Keratinocyte (primary cell): ENCODE measurements at regions not wholly inside any gene's neighbourhood (a gene's known extent, or its start where the extent isn't known, plus 50 kb on each side); places are given as distances from the start of the nearest gene placed in this dataset.

ENCODE experiments used
- DNase-seq: peaks from one replicate; pipeline ENCODE4 v3.0.0-alpha.2; 2011; ENCODE audit warnings: low read depth, missing footprints, low spot score
- FAIRE-seq: peaks from 2 replicates; lab custom pipeline; 2011; peaks lifted over from hg19 to GRCh38; lab: Jason Lieb, UNC
- H2AFZ ChIP-seq: 2 replicates; pipeline ENCODE4 v1.6.0; 2012; ENCODE audit warnings: low read length, control low read depth, inconsistent platforms; ENCODE audit not compliant: control insufficient read depth
- H3K27ac ChIP-seq: 2 replicates; pipeline ENCODE4 v1.5.1; 2011; ENCODE audit warnings: low read length; ENCODE audit not compliant: control insufficient read depth, insufficient read depth
- H3K27me3 ChIP-seq: 3 replicates; pipeline ENCODE4 v1.6.0; 2011; ENCODE audit warnings: low read length; ENCODE audit not compliant: control insufficient read depth, insufficient read depth; ENCODE audit errors: extremely low read depth
- H3K36me3 ChIP-seq, 2 experiments: 2 replicates in 1 of 2; 3 replicates in 1 of 2; pipeline ENCODE4 v1.5.1; 2011; ENCODE audit warnings: low read length in 2 of 2, mild to moderate bottlenecking in 1 of 2; ENCODE audit not compliant: control insufficient read depth in 2 of 2, insufficient read depth in 2 of 2; ENCODE audit errors: extremely low read depth in 1 of 2
- H3K4me1 ChIP-seq: 3 replicates; pipeline ENCODE4 v1.5.1; 2011; ENCODE audit warnings: low read length; ENCODE audit not compliant: control insufficient read depth, insufficient read depth; ENCODE audit errors: extremely low read depth
- H3K4me2 ChIP-seq: 3 replicates; pipeline ENCODE4 v1.6.0; 2011; ENCODE audit warnings: low read depth, low read length; ENCODE audit not compliant: control insufficient read depth, insufficient read depth; ENCODE audit errors: extremely low read depth
- H3K4me3 ChIP-seq, 3 experiments: fragments of 200-600 bp in 1 of 3; sonication (generic) in 1 of 3; 2 replicates in 2 of 3; 3 replicates in 1 of 3; pipeline ENCODE4 v1.5.1; 2011 to 2016; ENCODE audit warnings: low read length in 3 of 3, mild to moderate bottlenecking in 3 of 3, control low read depth in 2 of 3, inconsistent platforms in 1 of 3, low read depth in 1 of 3, mixed read lengths in 1 of 3, mixed run types in 1 of 3, moderate library complexity in 1 of 3; ENCODE audit not compliant: control insufficient read depth in 2 of 3, insufficient read depth in 2 of 3; ENCODE audit errors: extremely low read depth in 1 of 3
- H3K79me2 ChIP-seq: 2 replicates; pipeline ENCODE4 v1.6.0; 2012; ENCODE audit warnings: low read length; ENCODE audit not compliant: control insufficient read depth, insufficient read depth
- H3K9ac ChIP-seq: 3 replicates; pipeline ENCODE4 v1.6.0; 2011; ENCODE audit warnings: low read length; ENCODE audit not compliant: control insufficient read depth, insufficient read depth; ENCODE audit errors: extremely low read depth
- H3K9me1 ChIP-seq: 3 replicates; pipeline ENCODE4 v1.6.0; 2011; ENCODE audit warnings: low read length; ENCODE audit not compliant: control insufficient read depth, insufficient read depth; ENCODE audit errors: extremely low read depth
- H3K9me3 ChIP-seq: 2 replicates; pipeline ENCODE4 v1.5.1; 2012; ENCODE audit warnings: low read depth, low read length; ENCODE audit not compliant: control insufficient read depth
- H4K20me1 ChIP-seq: 3 replicates; pipeline ENCODE4 v1.6.0; 2011; ENCODE audit warnings: low read length; ENCODE audit not compliant: control insufficient read depth, insufficient read depth; ENCODE audit errors: extremely low read depth
- EZH2 ChIP-seq: IDR thresholded peaks from one replicate; pipeline ENCODE4 v1.6.1; 2012; ENCODE audit warnings: inconsistent platforms, mild to moderate bottlenecking, low read length, moderate library complexity
- dilution Hi-C: fragments of 300-500 bp; cut with MboI; formaldehyde crosslinking; loops from one replicate; pipeline ENCODE4 v1.7.0; 2020; ENCODE audit warnings: low sequenced_read_pairs; ENCODE audit not compliant: extremely low pct_ligation_motif_present
- TF ChIP-seq, protein P1 (sequence below), 3 experiments: IDR thresholded peaks in 1 of 3; conservative IDR thresholded peaks in 1 of 3; optimal IDR thresholded peaks in 1 of 3; 2 replicates in 2 of 3; 3 replicates in 1 of 3; pipeline versions ENCODE3 to v1.5.1; 2011; ENCODE audit warnings: low read length in 3 of 3, mild to moderate bottlenecking in 3 of 3, moderate library complexity in 2 of 3, control low read depth in 1 of 3, inconsistent platforms in 1 of 3; ENCODE audit not compliant: insufficient read depth in 2 of 3; ENCODE audit errors: extremely low read depth in 1 of 3

DNA sequence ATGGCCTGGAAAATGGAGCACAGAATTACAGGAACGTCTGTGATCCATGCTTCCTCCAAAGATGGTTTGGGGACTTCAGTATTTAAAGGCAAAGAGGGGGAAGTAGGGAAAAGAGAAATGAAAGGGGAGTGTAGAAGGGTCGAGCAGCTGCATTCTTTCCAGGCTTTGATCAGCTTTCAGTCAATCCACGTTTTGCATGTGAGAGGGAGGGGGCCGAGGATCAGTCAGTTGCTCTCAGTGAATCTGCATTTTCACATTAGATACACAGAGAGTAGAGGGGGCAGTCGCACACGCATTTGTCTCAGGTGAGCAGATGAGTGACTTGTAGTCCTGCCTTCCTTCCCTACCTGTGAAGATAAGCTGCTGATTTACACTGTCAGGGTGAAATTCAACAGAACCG is 78.8 kb downstream of the FOXF2 start:
- Histone ChIP-seq H3K27me3 (no peaks in the 10 kb centered on the region), H4K20me1 (no peaks in the 10 kb centered on the region), H3K4me3 (no peak overlapping the region), H2AFZ (no peak overlapping the region), H3K4me1 (peaks cover 5% of the 10 kb centered on the region), H3K4me2 (no peak overlapping the region), H3K36me3 (no peaks in the 10 kb centered on the region), H3K27ac (no peak overlapping the region), H3K9ac (no peak overlapping the region), H3K9me1 (no peaks in the 10 kb centered on the region), H3K79me2 (no peaks in the 10 kb centered on the region), H3K9me3 (no peaks in the 10 kb centered on the region)
- DNase-seq (no peak), FAIRE-seq (no peak)
- dilution Hi-C loops, result no loop called here
- no peak for TF ChIP-seq EZH2
- TF ChIP-seq, protein P1, sequence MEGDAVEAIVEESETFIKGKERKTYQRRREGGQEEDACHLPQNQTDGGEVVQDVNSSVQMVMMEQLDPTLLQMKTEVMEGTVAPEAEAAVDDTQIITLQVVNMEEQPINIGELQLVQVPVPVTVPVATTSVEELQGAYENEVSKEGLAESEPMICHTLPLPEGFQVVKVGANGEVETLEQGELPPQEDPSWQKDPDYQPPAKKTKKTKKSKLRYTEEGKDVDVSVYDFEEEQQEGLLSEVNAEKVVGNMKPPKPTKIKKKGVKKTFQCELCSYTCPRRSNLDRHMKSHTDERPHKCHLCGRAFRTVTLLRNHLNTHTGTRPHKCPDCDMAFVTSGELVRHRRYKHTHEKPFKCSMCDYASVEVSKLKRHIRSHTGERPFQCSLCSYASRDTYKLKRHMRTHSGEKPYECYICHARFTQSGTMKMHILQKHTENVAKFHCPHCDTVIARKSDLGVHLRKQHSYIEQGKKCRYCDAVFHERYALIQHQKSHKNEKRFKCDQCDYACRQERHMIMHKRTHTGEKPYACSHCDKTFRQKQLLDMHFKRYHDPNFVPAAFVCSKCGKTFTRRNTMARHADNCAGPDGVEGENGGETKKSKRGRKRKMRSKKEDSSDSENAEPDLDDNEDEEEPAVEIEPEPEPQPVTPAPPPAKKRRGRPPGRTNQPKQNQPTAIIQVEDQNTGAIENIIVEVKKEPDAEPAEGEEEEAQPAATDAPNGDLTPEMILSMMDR (optimal IDR thresholded peaks at IDR 0.05 in 1 of 3, IDR thresholded peaks at IDR 0.05 in 1 of 3, conservative IDR thresholded peaks at IDR 0.05 in 1 of 3; ENCODE audit: extremely low read depth in 1 of 3, insufficient read depth in 2 of 3, low read length in 3 of 3), result no peak

DNA sequence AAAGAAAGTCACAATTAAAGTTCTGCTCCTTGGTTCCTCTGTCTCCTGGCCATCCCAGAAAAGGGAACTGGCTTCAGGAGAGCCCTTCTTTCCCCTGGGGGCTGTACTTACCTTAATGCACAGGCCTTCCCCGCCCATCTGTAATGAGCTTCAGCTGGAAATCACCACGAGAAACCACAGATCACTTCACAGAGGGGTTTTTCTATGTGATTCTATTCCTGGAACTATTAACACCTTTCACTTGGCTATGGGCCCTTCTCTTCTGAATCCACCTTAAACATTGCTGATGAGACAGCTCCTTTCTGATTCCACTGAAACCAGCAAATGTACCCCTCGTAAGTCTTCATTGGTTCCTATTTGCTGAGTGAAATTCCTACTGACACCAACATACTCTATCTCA is 80.7 kb downstream of the FOXF2 start:
- Histone ChIP-seq H3K4me3 (no peak overlapping the region), H3K4me2 (no peak overlapping the region), H4K20me1 (no peaks in the 10 kb centered on the region), H3K9me1 (no peaks in the 10 kb centered on the region), H3K4me1 (peaks cover under 1% of the 10 kb centered on the region), H3K36me3 (no peaks in the 10 kb centered on the region), H3K27ac (no peak overlapping the region), H3K79me2 (no peaks in the 10 kb centered on the region), H3K27me3 (no peaks in the 10 kb centered on the region), H3K9me3 (no peaks in the 10 kb centered on the region), H3K9ac (no peak overlapping the region), H2AFZ (no peak overlapping the region)
- FAIRE-seq, result no peak
- TF ChIP-seq, protein P1 (optimal IDR thresholded peaks at IDR 0.05 in 1 of 3, IDR thresholded peaks at IDR 0.05 in 1 of 3, conservative IDR thresholded peaks at IDR 0.05 in 1 of 3; ENCODE audit: extremely low read depth in 1 of 3, insufficient read depth in 2 of 3, low read length in 3 of 3), result no peak
- no peak for TF ChIP-seq EZH2
- DNase-seq, result no peak
- dilution Hi-C loops, result no loop called here
